ENCODE measurements at regions not wholly inside any gene's neighbourhood (a gene's known extent, or its start where the extent isn't known, plus 50 kb on each side); places are given as distances from the start of the nearest gene placed in this dataset.

DNA sequence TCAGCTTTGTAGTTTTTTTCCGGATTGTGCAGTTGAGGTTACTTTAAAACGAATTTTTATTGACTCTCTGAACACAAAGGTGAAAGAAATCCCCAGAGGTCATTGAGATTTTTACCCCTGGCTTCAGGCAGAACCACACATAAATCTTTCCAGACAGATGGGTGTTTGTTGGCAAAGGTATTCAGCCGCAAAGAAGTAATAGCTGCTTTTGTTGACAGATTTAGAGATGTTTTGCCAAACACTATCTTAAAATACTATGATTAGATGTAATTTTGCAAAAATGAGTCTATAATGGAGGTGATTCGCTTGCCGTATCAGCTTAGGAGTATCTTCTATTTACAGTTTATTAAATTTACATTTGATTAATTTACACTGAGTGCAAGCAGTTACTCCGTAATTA lies 418.3 kb upstream of the CLINT1 start:
- in situ Hi-C loops (cut with HindIII; ENCODE audit: low sequenced_read_pairs), result loop anchor here (5.0 kb wide), 1 partner anchor 40 kb away; no protein-coding TSS in a partner anchor

DNA sequence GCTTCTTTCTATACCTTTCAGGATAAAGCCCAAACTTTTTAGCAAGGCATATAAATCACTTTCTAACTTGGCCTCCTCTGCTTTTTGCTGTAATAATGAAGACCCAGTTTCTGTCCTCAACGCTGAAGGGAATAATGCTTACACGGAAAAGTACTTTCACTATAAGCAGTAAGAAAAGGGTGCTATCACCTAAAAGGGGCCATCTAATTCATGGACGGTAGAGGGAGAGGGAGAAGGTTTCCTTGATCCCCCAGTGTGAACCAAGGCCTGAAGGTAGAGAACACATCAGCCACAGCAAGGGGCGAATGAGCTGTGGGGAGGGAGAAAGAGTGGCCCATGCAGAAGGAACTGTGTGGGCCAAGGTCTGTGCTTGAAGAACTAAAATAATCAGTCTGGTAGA lies 417.7 kb upstream of the CLINT1 start:
- in situ Hi-C loops (cut with HindIII; ENCODE audit: low sequenced_read_pairs), result loop anchor here (5.0 kb wide), 1 partner anchor 39 kb away; no protein-coding TSS in a partner anchor

DNA sequence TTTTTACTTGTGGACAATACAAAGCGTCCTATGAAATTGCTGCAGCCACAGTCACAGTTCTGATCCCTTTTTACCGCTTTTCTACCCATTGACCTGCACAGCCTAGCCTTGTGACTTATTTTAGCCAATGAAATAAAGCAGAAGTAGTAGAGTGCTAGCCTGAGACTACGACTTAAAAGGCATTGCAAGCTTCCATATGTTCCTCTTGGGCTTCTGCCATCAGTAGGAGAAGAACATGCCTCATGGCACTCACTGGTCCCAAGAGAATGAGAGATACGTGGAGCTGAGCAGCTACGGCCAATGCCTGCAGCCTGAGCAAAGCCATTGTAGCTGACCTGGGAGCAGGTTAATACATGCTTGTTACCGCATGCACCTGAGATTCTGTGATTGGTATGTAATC lies 416.6 kb upstream of the CLINT1 start:
- in situ Hi-C loops (cut with HindIII; ENCODE audit: low sequenced_read_pairs), result loop anchor here (5.0 kb wide), 1 partner anchor 38 kb away; no protein-coding TSS in a partner anchor

DNA sequence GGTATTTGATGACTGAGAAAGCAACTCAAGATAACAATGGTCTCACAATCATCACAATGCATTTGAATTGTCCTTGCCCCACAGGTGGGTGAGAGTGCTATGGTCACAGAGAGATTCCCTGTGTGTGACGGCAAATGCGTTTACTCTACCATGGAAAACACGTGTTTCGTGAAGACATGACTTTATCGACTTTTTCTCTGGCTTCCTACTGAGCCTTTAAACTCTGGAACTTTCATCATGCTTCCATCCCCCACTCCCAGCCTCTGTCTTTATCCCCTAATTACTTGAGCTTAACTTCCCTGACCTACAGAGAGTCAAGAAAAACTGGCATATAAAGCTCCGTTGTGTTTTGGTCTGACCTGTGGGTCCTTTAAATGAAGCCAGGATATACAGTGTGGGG lies 414.1 kb upstream of the CLINT1 start:
- in situ Hi-C loops (cut with HindIII; ENCODE audit: low sequenced_read_pairs), result no loop called here

DNA sequence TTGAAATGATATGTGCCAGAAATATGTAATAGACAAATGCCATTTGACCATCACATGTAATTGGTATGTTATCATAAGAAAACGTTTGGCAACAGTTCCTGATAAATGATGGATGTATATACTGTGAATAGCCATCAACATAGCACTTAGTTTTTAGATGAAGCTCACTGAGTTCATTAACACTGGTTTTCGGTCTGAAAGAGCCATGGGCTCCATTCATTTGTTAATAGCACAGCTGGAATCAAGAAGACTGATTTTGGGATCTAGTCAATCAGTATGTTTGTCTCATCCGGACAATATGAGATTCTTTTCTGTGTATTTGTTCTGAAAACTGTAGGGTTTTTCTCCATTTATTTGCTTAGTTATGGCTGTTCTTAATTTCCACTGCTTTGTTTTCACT lies 413.5 kb upstream of the CLINT1 start:
- in situ Hi-C loops (cut with HindIII; ENCODE audit: low sequenced_read_pairs), result no loop called here

DNA sequence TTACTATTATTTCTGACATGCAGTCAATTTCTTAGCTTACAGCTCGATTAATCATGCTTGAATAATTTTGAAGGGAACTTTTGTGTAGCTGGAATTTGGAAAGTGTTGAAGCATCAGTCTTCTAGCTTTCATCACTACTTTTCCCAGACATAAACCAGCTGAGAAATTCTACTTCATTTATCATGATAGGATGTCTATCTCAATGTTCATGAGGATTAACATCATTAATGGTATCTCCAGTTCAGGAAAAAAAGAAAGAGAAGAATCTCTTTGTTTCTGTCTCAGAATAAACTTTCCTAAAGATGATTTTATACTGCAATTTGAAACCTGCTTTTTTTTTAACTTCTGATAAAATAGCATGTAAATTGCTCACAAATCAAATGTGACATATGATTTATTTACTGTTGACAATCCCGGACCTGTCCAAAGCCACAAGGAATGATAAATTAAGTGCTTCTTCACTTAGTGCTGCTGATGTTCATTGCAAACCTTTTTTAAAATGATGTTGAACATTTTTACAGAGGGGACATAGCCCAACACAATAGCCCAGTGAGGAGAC lies 412.1 kb upstream of the CLINT1 start:
- in situ Hi-C loops (cut with HindIII; ENCODE audit: low sequenced_read_pairs), result no loop called here

DNA sequence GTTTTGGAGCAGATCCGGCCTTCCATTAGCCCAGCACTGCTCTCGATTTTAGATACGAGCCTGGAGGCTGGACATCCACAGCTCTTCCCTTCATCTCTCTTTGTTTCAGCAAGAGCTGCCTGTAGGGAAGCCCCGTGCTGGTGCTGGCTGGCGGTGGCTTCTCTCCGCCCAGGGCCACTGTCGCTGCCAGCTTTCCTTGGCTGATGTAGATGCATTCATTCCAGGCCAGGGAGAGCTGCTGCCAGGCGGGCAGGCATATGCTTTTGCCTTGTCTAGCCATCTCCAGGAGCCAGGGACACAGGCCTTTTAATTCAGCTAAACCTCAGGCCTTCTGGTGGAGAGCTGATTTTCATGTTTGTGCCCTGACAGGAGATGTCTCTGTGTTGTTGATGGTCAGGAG lies 409.3 kb upstream of the CLINT1 start:
- in situ Hi-C loops (cut with HindIII; ENCODE audit: low sequenced_read_pairs), result no loop called here

DNA sequence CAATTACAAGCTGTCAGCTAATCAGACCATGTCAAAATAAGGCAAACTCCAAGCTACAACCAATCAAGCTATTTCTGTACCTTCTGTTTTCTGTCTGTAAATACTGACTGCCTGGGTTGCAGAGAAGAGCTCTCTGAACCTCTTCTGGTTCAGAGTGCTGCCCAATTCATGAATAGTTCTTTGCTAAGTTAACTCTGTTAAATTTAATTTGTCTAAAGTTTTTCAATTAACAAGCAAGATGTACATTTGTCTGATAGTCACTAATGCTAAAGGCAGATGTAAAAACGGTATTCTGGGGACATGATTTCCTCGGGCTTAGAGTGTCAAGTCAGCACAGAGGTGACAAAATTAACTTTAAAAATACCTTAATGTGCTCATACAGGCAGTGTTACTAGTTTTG lies 408.3 kb upstream of the CLINT1 start:
- in situ Hi-C loops (cut with HindIII; ENCODE audit: low sequenced_read_pairs), result no loop called here

DNA sequence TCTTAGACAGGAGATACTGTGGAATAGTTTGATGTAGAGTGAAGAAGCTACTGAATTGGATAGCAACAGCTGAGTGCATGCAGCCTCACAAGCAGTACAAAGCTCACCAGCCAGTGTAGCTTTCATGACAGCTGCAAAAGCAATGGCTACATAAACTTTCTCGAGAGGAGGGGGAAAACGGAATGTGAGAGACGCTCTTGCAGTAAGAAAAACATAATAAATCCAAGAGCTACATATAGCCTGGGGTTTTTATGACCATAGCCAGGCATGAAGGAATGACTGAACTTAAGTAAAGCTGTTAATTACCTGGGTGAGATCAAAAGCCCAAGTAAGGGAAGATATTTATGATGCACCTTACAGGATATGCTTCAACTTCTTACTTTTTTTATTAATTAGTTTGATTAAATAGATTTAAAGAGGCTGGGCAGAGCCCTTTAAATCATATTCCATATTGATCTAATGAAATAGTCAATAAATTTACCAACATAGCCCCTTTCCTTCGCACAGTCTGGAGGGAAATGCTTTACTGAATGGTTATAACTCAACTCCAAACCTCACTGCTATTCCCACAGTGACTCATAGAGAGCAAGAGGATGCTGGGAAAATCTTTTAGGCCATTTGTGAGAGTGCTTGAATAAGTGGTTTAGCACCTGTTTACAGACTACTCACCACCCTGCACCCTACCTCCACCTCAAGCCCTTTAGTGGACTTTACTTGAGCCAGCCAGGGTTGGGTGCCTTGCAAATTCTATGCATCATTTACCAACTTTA lies 407.2 kb upstream of the CLINT1 start:
- in situ Hi-C loops (cut with HindIII; ENCODE audit: low sequenced_read_pairs), result no loop called here

GRCh38 chr5:158265346-158265745 lies 406.4 kb upstream of the CLINT1 start:
- in situ Hi-C loops (cut with HindIII; ENCODE audit: low sequenced_read_pairs), result no loop called here

DNA sequence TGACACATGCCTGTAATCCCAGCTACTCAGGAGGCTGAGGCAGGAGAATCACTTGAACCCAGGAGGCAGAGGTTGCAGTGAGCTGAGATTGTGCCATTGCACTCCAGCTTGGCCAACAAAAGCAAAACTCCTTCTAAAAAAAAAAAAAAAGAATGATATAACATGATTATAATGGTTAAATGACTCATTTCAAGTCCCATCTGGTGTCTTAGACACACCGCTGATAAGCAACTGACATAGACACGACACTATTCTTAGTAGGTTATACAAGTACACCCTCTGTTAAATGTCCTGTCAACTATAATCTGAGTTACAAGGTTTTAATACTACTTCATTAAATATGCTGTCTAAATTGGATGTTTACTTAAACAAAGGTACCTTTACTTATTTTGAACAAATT lies 405.3 kb upstream of the CLINT1 start:
- in situ Hi-C loops (cut with HindIII; ENCODE audit: low sequenced_read_pairs), result no loop called here

DNA sequence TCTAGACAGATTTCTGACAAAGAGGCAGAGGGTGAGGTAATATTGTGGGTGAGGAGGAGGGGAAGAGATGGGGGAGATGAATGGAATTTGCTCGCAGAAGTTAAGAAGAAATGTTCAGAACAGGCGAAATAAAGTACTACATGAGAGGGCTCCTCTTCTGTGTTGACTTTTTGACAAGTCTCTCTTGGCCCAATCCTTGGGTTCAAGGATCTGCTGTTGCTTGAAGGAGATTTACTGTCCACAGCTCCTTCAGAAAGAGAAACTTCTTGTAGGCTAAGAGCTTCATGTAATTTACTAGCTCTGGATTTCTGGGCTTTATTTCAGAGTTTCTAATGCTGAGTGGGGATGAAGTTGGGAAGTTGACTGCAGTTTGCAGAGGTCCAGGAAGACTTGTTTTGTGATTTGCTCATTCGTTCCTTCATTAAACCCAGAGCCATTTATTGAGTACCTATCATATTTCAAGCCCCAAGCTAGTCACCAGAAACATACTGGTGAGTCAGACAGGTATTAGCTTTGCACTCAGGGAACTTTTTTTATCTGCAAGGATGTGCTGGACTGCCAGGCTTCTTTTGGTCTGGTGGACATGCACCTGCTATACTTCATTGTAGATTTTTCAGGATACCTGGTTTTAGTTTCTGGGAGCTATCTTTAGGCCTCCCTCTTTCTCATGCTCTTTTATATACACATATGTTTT lies 402.9 kb upstream of the CLINT1 start:
- in situ Hi-C loops (cut with HindIII; ENCODE audit: low sequenced_read_pairs), result no loop called here

DNA sequence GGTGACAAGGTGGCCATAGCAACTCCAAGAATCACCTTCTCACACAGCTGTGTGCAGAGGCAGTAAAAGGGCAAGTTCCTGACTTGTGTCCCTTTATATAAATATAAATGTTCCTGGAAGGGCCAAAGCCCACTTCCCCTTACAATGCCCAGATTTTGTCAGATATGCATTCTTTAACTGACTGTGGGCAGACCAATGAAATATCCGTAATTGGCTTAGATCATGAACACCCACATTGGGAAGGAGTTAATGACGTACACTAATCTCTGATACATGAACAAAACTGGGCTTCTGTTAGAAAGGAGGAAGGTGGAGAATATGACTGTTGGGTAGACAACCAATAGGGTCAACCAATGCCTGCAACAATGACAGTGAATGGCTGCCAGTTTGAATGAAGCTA lies 397.2 kb upstream of the CLINT1 start:
- in situ Hi-C loops (cut with HindIII; ENCODE audit: low sequenced_read_pairs), result no loop called here

DNA sequence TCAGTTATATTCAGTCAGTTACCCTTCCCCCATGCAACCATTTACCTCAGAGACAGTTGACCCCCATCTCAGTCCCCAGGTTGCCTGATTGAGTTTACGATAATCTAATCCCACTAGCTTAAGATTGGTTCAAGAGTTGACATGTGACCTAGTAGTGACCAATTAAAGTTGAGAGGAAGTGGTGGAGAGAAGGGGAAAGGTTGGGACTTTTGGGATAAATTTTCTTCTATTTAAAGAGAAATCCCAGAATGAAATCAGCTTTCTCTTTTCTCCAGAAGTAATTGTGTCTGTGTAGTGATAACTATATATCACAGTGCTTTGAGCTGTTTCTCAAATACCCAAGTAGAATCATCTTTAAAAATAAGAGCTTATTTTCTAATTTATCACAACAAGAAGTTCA lies 396.7 kb upstream of the CLINT1 start:
- in situ Hi-C loops (cut with HindIII; ENCODE audit: low sequenced_read_pairs), result no loop called here

- in situ Hi-C loops (cut with HindIII; ENCODE audit: low sequenced_read_pairs), result no loop called here
Observed at GRCh38 chr5:158246661-158247060, 387.7 kb upstream of the CLINT1 start.

DNA sequence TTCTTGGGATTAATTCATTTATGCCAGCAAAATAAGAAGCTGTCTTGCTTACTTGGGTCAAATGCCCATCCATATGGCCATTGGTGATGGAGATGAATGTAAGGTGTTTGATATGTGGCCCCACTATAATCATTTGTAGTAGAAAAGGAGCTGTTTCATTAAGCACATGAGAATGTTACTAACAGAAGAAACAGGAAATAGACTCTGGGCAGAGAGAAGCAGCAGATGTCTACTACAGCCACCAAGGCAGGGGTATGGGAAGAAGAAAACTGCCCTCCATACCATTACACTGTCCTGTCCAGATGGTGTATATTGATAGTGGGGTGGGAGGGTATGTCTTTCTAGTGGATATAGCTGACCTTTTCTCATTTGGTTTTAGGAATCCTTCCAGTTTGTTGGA lies 386.6 kb upstream of the CLINT1 start:
- in situ Hi-C loops (cut with HindIII; ENCODE audit: low sequenced_read_pairs), result no loop called here

GRCh38 chr5:158244882-158245281 lies 385.9 kb upstream of the CLINT1 start:
- in situ Hi-C loops (cut with HindIII; ENCODE audit: low sequenced_read_pairs), result no loop called here

DNA sequence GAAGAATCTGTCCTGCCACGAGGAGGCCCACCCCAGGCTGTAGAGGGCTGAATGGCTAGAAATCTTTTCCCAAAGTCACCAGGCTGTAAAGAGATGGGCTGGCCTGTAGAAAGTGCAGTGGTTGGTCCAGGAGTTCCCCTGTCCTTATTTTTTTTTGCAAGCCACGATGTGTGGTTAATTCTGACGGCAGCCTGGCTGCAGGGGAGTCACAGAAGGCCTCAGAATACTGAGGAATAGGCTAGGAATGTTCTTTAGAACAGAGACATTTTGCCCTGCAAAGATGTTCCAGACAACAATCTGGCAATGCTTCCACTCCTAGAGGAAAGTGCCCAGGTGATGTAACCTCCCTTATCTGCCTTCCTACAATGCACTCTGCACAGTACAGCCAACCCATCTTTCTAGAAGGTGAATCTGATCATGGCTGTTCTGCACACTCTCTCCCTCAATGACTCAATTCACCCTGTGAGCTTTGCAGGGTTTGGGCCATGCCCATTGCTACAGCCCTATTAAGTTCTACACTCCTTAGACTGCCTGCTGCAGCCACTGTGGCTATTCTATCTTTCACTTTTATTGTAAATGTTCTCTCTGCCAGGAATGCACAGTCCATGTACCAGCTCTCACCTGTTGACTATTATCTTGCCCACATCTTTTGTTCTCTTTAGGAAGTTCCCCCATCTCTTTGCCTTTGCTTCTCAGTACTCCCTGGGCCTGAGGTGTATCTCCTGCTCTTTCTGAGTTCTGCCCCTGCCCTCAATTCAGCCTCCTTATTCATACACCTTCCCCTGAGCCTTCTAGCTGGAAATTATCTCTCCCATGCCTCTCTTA lies 377.8 kb upstream of the CLINT1 start:
- in situ Hi-C loops (cut with HindIII; ENCODE audit: low sequenced_read_pairs), result loop anchor here (5.0 kb wide), 1 partner anchor 41 kb away; no protein-coding TSS in a partner anchor

- in situ Hi-C loops (cut with HindIII; ENCODE audit: low sequenced_read_pairs), result loop anchor here (5.0 kb wide), 1 partner anchor 42 kb away; no protein-coding TSS in a partner anchor
Observed at GRCh38 chr5:158235159-158235547, 376.2 kb upstream of the CLINT1 start.

GRCh38 chr5:158234323-158235158 lies 375.6 kb upstream of the CLINT1 start:
- in situ Hi-C loops (cut with HindIII; ENCODE audit: low sequenced_read_pairs), result loop anchor here (5.0 kb wide), 1 partner anchor 43 kb away; no protein-coding TSS in a partner anchor
